Activated CD8-positive, alpha-beta T cell treated with anti-CD3 and anti-CD28 coated beads for 36 hours (primary cell): ENCODE measurements at regions not wholly inside any gene's neighbourhood (a gene's known extent, or its start where the extent isn't known, plus 50 kb on each side); places are given as distances from the start of the nearest gene placed in this dataset.

ENCODE experiments used
- ATAC-seq: fragments of 200-7000 bp; cut with Tn5 transposase; one replicate; pipeline ENCODE4 v1.10.0; 2021; ENCODE audit warnings: mild to moderate bottlenecking, moderate library complexity
- CTCF ChIA-PET: fragments of 350-600 bp; sonication (Branson Sonifier 250); formaldehyde crosslinking; loops from one replicate; lab custom pipeline; 2021; ENCODE audit warnings: antibody characterized with exemption; lab: Charles Lee
- POLR2A ChIA-PET: fragments of 350-600 bp; sonication (Branson Sonifier 250); formaldehyde crosslinking; loops from one replicate; lab custom pipeline; 2021; ENCODE audit warnings: antibody characterized with exemption; lab: Charles Lee
- DNase-seq: peaks from one replicate; pipeline ENCODE4 v3.0.0-alpha.2; 2020
- H3K27ac Mint-ChIP-seq: one replicate; pipeline ENCODE4 v1.8.0; 2021; ENCODE audit warnings: mild to moderate bottlenecking, mixed read lengths
- H3K27me3 Mint-ChIP-seq: one replicate; pipeline ENCODE4 v1.8.0; 2021; ENCODE audit warnings: mixed read lengths
- H3K36me3 Mint-ChIP-seq: one replicate; pipeline ENCODE4 v1.8.0; 2021; ENCODE audit warnings: low read depth, mixed read lengths
- H3K4me1 Mint-ChIP-seq: one replicate; pipeline ENCODE4 v1.8.0; 2021; ENCODE audit warnings: low read depth, mixed read lengths
- H3K4me3 Mint-ChIP-seq: one replicate; pipeline ENCODE4 v1.8.0; 2021; ENCODE audit warnings: mild to moderate bottlenecking, moderate library complexity, mixed read lengths
- H3K9me3 Mint-ChIP-seq: one replicate; pipeline ENCODE4 v1.8.0; 2021; ENCODE audit warnings: mixed read lengths
- CTCF ChIP-seq: fragments of 200-600 bp; IDR thresholded peaks from one replicate; pipeline ENCODE4 v1.8.0; 2022; ENCODE audit warnings: antibody characterized with exemption, mild to moderate bottlenecking
- intact Hi-C: fragments of 100-400 bp; cut with micrococcal nuclease; formaldehyde crosslinking; loops from one replicate; pipeline ENCODE4 v1.10.0; 2022

GRCh38 chr22:48440176-48440575 is 1387.5 kb downstream of the BRD1 start:
- no peak overlapping the region for H3K4me3 Mint-ChIP-seq
- H3K27ac Mint-ChIP-seq: no peak overlapping the region
- TF ChIP-seq CTCF: no peak
- DNase-seq (no peak), ATAC-seq (no peak)
- no peaks in the 10 kb centered on the region for H3K27me3 Mint-ChIP-seq
- no peaks in the 10 kb centered on the region for H3K9me3 Mint-ChIP-seq
- intact Hi-C loops: no loop called here
- no peaks in the 10 kb centered on the region for H3K36me3 Mint-ChIP-seq
- CTCF ChIA-PET: no interaction called here
- H3K4me1 Mint-ChIP-seq: no peaks in the 10 kb centered on the region
- POLR2A ChIA-PET: no interaction called here

GRCh38 chr22:48439560-48440135 is 1388.0 kb downstream of the BRD1 start:
- ATAC-seq (no peak), DNase-seq (no peak)
- intact Hi-C loops: no loop called here
- Mint-ChIP-seq H3K9me3 (no peaks in the 10 kb centered on the region), H3K4me3 (no peak overlapping the region), H3K36me3 (no peaks in the 10 kb centered on the region), H3K27me3 (no peaks in the 10 kb centered on the region), H3K27ac (no peak overlapping the region), H3K4me1 (no peaks in the 10 kb centered on the region)
- CTCF ChIA-PET: no interaction called here
- no peak for TF ChIP-seq CTCF
- POLR2A ChIA-PET: no interaction called here

DNA sequence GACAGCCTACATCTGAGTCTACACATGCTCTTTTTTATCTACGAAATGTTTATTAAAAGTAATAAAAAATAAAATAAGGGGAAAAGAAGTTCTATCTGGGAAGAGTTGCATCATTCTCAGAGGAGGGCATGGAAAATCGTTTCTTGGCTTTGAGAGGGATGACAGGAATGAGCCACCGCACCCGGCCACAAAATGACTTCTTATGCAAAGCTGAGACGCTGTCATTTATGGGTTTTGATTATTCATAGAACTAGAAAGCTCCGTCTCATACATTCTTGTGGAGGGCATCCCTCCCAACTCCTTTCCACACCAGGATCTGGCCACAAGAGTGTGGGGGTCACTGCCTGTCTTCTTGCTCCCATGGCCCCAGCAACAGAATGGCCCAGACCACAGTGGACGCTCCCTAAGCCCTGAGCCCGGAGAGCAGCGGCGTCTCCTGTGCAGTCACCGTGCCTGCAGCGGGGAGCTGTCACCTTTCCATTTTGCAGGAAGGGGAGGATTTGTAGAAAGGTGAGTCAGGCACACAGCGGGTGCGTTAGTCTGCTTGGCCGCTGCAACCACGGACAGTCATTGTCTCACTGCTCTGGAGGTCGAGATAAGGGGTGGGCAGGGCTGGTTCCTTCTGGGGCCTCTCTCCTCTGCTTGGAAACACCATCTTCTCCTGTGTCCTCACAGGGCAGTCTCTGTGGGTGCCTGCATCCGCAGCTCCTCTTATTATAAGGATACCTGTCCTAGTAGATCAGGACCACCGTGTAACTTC is 1388.7 kb downstream of the BRD1 start:
- CTCF ChIA-PET: no interaction called here
- no peak overlapping the region for H3K4me3 Mint-ChIP-seq
- no peaks in the 10 kb centered on the region for H3K27me3 Mint-ChIP-seq
- intact Hi-C loops: no loop called here
- TF ChIP-seq CTCF: no peak
- H3K4me1 Mint-ChIP-seq: no peaks in the 10 kb centered on the region
- DNase-seq: no peak
- H3K9me3 Mint-ChIP-seq: no peaks in the 10 kb centered on the region
- no peak for ATAC-seq
- no peak overlapping the region for H3K27ac Mint-ChIP-seq
- H3K36me3 Mint-ChIP-seq: no peaks in the 10 kb centered on the region
- POLR2A ChIA-PET: no interaction called here

GRCh38 chr22:48438096-48438495 is 1389.6 kb downstream of the BRD1 start:
- no peak for TF ChIP-seq CTCF
- intact Hi-C loops: no loop called here
- ChIA-PET POLR2A (no interaction called here), CTCF (no interaction called here)
- Mint-ChIP-seq H3K9me3 (no peaks in the 10 kb centered on the region), H3K4me1 (no peaks in the 10 kb centered on the region), H3K27me3 (no peaks in the 10 kb centered on the region), H3K4me3 (no peak overlapping the region), H3K36me3 (no peaks in the 10 kb centered on the region), H3K27ac (no peak overlapping the region)
- ATAC-seq (no peak), DNase-seq (no peak)

- intact Hi-C loops: no loop called here
- TF ChIP-seq CTCF: no peak
- Mint-ChIP-seq H3K9me3 (no peaks in the 10 kb centered on the region), H3K27me3 (no peaks in the 10 kb centered on the region), H3K4me1 (no peaks in the 10 kb centered on the region), H3K4me3 (no peak overlapping the region), H3K36me3 (no peaks in the 10 kb centered on the region), H3K27ac (no peak overlapping the region)
- no peak for DNase-seq
- CTCF ChIA-PET: no interaction called here
- ATAC-seq: no peak
- POLR2A ChIA-PET: no interaction called here
Measured at GRCh38 chr22:48436201-48436931, 1391.3 kb downstream of the BRD1 start.
